ENCODE measurements at regions not wholly inside any gene's neighbourhood (a gene's known extent, or its start where the extent isn't known, plus 50 kb on each side); places are given as distances from the start of the nearest gene placed in this dataset.

DNA sequence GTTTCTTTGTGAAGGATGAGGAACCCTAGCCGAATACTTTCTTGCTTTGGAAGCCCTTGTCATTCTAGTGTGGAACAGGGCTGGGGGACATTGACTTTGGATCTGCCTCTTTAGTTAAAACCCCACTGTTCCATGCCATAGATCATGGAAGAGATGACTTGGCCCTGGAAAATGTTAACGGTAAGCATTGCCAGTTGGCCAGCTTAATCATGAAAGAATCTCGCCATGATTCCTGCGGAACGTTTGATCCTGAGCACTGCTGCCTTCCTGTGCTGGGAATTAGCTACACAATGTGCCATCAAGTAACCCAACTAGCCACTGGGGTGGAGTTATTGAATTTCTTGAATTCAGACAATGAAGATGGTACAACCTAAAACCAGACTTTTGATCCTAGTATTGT is 177.6 kb upstream of the FZD8 start:
- TF ChIP-seq, protein P1, sequence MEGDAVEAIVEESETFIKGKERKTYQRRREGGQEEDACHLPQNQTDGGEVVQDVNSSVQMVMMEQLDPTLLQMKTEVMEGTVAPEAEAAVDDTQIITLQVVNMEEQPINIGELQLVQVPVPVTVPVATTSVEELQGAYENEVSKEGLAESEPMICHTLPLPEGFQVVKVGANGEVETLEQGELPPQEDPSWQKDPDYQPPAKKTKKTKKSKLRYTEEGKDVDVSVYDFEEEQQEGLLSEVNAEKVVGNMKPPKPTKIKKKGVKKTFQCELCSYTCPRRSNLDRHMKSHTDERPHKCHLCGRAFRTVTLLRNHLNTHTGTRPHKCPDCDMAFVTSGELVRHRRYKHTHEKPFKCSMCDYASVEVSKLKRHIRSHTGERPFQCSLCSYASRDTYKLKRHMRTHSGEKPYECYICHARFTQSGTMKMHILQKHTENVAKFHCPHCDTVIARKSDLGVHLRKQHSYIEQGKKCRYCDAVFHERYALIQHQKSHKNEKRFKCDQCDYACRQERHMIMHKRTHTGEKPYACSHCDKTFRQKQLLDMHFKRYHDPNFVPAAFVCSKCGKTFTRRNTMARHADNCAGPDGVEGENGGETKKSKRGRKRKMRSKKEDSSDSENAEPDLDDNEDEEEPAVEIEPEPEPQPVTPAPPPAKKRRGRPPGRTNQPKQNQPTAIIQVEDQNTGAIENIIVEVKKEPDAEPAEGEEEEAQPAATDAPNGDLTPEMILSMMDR (IDR thresholded peaks at IDR 0.05), result no peak
- no peak for TF ChIP-seq POLR2A (IDR thresholded peaks at IDR 0.05)
